Left lobe of liver (tissue), 2 donors: ENCODE measurements at regions not wholly inside any gene's neighbourhood (a gene's known extent, or its start where the extent isn't known, plus 50 kb on each side); places are given as distances from the start of the nearest gene placed in this dataset.
A peak's percentile ranks its signal among the peaks of the same experiment; 100 is the strongest.
"Not testable (repeated sequence)": the region's sequence is repeated elsewhere in the genome, so short reads cannot be mapped to it uniquely, and the experiment has no call there.

Experiments used
- ATAC-seq: fragments of 200-7000 bp; cut with Tn5 transposase; one replicate; pipeline ENCODE4 v1.9.1; 2020; ENCODE audit warnings: mild to moderate bottlenecking, moderate library complexity
- DNase-seq: peaks from one replicate; pipeline ENCODE4 v3.0.0-alpha.2; 2020; ENCODE audit warnings: low spot score
- donor health status: DM: no; HTN: no; CAD: no; lungs with moderate emphysema.
- donor health status: DM: no; HTN: yes; CAD: no.

DNA sequence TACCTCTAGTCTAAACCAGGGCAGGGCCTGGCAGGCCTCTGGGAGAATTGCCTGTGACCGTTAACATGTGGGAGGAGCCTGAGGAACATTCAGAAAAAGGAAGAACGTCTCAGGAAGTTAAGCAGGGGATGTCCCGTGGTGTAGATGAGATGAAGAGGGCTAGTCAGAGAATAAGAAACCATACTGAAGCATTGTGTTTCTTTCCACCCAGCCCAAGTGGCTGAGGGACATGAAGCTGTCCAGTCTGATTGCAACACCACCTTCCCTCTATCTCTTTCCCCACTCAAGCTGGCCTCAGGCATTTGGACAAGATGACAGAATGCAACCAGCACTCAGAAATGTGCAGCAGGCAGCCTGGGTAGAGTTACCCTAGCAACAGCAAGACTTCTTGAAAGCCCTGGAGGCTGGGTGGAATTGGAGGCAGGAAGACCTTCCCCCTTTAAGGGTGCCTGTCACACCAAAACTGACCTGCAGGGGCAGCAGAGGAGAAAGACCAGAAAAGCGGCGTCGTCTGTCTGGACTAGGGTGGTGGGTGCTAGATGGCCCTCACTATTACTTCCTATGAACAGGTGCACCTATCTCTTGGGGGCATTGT is 186.1 kb downstream of the UNC5CL start:
- DNase-seq: no peak
- peak; percentile 40 for ATAC-seq

DNA sequence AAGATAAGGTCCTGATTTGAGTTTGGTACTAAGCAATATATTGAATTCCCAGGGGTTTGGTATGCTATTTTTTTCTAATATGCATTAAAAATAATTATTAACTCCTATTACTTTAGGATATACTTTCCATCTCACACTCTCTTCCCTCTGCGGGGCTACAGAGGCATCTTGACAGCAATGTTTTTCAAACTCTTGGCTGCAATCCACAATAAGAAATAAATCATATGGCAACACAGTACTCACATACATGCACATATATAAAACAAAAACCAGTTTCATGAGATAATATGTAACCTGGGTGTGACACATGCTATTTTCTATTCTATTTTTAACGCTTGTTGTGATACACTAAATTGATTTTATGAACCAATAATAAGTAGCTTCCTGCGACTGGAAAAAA is 189.5 kb downstream of the UNC5CL start:
- ATAC-seq: no peak
- no peak for DNase-seq

DNA sequence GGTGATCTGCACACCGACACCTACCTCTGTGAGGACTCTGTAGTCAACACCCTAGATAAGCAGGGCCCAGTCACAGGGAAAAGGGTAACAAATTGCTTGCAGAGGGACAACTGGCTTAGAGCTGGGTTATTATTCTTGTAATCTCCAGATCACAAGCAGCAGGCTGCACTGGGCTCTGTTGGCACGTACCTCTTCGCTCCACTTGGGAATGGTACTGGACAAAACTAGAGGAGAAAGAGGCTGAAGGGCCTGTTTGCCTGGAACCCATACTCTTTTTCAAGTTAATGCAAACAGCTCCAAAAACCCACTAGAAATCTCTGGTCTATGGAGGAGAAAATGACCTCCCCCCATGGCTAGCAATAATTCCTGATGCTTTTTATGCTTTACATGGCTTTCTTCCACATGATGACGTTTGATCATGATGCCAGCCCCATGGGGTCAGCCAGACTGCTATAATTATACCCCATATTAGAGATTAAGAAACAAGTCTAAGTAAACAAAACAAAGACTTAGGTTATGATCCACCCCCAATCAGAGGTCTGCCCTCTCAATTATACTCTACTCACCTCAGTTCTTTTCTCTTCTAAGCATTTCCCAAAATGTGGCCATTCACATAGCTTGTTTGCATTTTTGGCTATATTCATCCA is 190.0 kb downstream of the UNC5CL start:
- ATAC-seq (no peak), DNase-seq (no peak)

DNA sequence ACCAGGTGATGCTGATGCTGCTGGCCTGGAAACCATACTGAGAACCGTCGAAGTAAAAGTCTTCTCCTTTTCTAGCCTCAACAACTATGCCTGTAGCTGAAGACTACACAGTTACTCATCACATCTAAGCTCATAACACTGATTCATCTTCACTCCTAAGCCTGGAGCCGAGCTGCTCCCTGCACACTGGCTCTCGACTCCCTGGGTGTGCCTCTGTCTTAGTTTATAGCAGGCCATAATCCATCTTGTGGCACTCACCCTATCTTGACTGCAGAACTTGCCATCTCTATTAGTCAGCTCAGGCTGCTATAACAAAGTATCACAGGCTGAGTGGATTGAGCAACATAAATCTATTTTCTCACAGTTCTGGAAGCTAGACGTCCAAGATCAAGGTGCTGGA is 191.0 kb downstream of the UNC5CL start:
- DNase-seq: no peak
- ATAC-seq: no peak

DNA sequence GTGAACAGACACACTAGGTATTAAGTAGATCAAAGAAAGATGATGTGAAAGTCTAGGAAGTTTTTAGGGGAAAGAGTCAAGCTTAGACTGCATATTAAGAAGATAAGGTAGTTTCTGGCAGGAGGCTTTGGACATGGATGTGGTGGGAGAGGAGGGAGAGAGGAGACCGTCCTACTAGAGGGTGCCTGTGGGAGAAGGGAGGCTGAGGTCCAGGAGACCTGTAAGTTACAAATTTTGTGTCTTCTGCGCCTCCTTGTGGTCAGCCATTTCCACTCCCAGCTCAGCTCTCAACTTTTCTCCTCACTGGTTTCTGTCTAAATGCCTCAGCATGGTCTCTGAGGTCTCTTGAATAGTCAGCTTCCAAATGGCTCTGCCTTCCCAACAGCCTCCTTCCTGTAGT is 193.5 kb downstream of the UNC5CL start:
- DNase-seq: peak; percentile 51
- peak; percentile 85 for ATAC-seq

DNA sequence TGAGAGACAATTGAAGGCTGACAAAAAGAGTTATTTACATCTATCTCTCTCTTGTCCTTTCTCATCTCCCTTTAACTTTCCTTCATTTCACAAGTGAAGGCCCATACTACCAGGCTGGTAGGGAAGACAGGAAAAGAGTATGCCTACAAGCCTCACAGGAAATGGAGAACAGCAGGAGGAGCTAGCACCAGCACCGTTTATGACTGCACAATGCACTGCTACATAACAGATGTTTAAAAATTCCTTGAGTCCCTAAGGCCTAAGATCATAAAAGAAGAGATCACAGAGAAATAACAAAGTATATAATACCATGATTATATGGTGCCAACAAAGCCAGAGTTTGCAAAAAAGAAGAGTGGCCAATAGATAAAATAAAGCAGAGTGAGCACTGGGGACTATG is 194.8 kb downstream of the UNC5CL start:
- ATAC-seq (no peak), DNase-seq (no peak)

DNA sequence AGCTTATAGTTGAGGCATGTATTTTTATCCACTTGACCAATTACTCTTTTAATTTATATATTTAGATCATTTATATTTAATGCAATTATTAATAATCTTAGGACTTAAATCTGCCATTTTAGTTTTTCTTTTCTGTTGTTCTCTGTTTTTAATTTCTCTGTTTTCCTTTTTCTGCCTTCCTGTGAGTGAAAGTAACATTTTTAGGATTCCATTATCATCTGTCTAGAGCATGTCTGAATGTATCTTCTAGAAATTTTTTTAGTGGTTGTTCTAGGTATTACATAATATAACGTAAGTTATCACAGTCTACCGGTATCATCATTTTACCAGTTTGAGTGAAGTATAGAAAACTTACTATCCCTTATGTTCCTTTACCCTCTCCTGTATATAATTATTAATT is 197.3 kb downstream of the UNC5CL start:
- ATAC-seq (no peak), DNase-seq (no peak)

DNA sequence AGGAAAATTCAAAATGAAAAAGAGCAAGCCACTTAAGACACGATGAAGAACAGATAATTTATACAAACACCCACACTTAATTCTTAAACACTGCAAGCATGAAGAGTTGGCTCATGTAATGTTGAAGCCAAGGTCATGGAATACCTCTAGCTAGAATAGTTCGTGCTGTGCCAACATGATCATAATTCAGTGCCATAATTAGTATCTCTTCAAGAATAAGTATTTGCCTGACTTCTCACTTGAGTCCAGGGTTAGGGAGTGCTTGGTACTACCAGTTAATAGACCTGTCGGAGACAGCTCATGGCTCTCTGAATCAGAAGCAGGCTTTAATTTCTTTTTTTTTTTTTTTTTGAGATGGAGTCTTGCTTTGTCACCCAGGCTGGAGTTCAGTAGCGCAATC is 206.3 kb downstream of the UNC5CL start:
- DNase-seq (no peak), ATAC-seq (no peak)

DNA sequence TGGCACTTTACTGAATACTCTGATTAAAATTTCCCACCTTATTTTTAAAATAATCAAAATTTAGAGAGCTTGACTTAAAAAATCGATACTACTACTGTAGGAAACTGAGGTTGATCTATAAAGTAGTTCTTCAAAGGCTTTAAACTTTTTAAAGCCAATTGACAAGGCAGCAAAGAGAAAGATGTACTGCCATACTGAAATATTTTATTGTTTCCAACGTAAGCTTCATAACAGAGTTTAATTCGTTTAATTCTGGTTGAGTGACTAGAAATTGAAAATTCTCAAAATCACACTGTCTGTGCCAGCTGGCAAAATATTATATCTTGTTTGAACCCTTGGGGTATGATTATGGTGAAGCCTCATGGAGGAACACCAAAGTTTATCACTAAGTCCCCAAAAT is 207.6 kb downstream of the UNC5CL start:
- DNase-seq (no peak), ATAC-seq (no peak)

DNA sequence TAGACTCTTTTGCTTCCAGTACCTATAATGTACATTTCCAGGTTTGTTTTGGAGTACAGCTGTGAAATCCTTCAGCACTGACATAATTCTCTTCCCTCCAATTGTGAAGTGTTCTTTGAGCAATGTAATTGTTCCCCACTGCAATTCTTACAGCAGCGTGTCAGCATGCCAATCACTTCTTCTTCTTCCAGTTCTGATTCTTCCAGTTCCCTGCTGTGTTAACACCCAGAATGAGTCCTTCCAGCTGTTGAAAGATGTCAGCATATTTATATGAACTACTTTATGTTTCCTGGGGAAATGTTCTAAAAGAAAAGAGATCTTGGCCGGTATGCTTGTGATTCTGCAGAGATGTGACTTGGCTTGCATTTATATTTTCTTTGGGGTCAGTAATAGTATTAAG is 213.9 kb downstream of the UNC5CL start:
- DNase-seq (no peak), ATAC-seq (no peak)

DNA sequence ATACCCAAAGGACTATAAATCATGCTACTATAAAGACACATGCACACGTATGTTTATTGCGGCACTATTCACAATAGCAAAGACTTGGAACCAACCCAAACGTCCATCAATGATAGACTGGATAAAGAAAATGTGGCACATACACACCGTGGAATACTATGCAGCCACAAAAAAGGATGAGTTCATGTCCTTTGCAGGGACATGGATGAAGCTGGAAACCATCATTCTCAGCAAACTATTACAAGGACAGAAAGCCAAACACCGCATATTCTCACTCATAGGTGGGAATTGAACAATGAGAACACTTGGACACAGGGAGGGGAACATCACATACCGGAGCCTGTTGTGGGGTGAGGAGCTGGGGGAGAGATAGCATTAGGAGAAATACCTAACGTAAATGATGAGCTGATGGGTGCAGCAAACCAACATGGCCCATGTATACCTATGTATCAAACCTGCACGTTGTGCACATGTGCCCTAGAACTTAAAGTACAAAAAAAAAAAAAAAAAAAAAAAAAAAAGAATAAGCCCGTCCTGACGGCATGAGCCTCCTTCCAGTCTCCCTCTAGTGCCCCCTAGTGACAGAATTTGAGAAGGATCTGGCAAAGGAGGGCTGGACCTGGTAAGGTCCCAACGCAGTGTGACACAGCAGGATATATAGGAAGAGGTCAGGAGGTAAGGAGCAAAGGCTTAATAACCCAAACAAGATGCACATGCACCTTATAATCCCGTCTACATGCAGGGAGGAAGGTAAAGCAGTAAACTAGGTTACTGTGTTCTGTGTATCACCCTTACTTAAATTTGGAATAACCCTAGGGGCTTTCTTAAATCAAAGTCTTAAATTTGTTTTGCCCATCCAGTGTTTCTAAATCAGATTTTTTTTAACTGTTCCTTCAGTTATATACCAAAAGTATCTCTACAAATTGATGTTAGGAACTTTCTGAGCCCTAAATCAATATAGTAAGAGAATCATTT is 214.8 kb downstream of the UNC5CL start:
- not testable (repeated sequence) for DNase-seq
- peak; percentile 88 for ATAC-seq

DNA sequence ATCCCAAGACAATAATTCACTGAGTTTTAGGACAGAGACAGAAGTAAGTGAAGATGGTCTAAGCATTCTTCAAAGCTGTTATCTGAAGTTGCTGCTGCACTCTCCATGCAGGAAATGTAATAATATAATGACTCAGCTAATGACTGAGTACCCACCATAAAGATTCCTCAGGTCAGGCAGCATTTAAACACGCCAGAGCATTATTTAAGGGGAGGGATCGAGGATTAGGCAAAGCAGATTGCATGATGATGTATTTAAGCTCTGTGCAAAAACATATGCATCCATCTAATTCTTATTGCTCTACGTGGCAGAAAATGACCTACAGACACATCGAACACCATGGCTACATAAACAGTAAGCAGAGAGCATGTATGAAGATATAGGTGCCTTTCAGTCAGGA is 216.4 kb downstream of the UNC5CL start:
- ATAC-seq: no peak

DNA sequence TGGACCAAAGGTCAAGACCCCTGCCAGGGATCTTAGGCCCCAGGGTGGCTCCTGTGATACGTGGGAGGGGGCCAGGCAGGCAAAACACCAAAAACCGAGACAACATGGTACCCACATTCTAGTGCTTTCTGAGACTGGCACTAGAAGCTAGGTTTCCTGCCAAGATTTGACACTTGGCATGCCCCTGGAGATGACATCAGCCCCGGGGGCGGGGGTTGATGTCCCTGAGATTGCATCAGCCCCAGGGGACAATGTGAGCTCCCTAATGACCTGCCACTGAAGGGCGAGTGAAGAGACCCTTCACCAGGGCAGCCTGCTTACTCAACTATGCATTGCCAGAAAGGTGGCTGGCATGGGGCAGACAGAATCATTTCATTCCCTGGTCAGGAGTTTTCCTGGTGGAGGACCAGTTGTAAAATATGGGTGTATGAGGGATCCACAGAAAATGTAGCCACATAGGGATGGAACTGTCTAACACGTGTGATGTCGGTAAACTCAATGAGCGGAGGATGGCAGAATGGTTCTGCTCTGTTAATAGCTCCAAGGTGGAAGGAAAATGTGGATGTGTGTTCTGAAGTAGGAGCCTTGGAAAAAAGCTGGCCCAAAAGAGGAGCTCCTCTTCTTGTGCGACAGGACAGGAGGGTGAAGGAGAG is 219.7 kb downstream of the UNC5CL start:
- DNase-seq (peak; percentile 74), ATAC-seq (peak; percentile 88)

More for the DNA sequence above, 216.4 kb downstream of the UNC5CL start:
- no peak for DNase-seq

DNA sequence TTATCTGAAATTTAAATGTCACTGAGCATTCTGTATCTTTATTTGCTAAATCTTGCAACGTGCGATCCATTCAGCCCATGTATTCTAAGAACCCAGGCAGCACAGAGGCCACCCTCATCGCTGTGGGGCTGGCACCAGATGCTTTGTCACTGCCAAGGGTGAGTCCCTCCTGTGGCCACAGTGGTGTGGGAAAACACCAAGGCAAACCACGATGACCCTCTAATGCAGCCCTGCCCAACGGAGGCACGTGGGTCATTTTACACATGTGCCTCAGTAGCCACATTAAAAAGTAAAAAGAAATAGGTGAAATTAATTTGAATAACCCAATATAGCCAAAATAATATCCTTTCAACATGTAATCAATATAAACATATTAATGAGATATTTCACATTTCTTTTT is 221.7 kb downstream of the UNC5CL start:
- no peak for DNase-seq
- no peak for ATAC-seq

DNA sequence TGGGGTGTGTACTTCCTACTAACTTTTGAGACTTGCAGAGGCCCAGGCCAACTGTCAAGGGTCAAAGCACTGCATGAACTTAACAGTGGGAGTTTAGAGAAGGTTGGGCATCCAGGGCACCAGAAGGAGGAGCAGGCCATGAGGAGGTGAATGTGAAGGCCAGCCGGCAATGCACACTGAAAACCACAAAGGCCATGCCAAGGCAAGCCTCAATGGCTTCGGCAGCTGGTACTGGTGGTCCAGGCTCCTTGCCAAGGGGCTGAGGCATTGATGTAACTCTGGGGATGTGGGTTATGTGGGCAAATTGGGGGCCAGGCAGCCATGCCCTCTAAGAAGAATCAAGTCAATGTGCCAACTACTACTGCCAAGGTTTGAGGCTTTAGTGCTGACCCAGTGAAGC is 222.4 kb downstream of the UNC5CL start:
- DNase-seq: no peak
- ATAC-seq: no peak

DNA sequence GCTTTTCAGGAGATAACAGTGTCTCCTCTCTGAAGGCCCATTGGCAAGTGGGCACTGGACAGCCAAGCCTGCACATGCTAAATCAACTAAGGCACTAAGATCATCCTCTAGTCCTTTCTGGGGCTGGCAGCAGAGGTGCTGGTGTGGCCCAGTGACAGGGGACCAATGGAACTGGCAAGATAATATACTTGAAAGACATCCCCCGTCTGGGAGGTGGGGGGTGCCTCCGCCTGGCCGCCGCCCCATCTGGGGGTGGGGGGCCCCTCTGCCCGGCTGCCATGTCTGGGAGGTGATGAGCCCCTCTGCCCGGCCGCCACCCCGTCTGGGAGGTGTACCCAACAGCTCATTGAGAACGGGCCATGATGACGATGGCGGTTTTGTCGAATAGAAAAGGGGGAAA is 223.3 kb downstream of the UNC5CL start:
- DNase-seq (no peak), ATAC-seq (no peak)

DNA sequence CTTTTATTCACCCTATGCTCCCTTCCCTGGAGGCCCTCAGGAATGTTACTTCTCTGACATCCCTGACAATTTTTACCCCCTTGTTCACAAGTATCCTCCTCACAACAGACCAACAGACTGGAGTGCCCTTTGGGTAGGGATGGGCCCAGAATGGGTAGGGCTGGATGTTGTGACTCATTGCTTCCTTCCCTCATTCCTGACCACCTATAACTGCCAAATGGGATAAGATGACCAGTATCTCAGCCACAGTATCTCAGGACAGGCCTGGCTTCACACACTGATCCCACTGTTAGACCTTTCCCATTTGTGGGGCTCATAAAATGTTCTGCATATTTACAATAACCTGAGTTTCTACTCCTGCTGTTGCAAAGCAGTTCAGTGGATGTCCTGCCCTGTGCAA is 223.0 kb upstream of the LRFN2 start:
- no peak for DNase-seq
- no peak for ATAC-seq

DNA sequence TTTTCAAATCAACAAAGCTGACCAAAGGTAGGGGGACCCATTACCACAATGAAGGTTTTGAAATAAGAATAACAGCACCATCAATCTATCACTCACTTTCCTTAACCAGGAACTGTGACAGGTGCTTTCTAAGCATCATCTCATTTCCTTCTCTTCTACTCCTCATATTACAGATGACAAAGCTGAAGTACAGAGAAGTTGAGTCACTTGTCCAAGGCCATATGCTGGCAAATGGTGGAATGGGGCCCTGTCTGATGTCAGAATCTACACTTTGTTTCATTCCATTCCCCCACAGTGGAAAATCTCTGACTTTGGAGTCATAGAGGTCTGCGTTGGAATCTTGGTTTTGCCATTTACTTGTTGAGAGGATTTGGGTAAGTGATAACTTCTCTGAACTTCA is 222.5 kb upstream of the LRFN2 start:
- DNase-seq (no peak), ATAC-seq (no peak)

DNA sequence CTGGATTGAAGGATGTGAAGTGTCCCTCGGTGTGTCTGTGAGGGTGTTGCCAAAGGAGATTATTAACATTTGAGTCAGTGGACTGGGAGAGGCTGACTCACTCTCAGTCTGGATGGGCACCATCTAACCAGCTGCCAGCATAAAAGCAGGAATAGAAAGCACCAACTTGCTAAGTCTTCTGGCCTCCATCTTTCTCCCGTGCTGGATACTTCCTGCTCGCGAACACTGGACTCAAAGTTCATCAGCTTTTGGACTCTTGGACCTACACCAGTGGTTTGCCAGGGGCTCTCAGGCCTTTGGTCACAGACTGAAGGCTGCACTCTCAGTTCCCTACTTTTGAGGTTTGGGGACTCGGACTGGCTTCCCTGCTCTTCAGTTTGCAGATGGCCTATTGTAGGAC is 220.3 kb upstream of the LRFN2 start:
- peak; percentile 51 for DNase-seq
- peak; percentile 49 for ATAC-seq

DNA sequence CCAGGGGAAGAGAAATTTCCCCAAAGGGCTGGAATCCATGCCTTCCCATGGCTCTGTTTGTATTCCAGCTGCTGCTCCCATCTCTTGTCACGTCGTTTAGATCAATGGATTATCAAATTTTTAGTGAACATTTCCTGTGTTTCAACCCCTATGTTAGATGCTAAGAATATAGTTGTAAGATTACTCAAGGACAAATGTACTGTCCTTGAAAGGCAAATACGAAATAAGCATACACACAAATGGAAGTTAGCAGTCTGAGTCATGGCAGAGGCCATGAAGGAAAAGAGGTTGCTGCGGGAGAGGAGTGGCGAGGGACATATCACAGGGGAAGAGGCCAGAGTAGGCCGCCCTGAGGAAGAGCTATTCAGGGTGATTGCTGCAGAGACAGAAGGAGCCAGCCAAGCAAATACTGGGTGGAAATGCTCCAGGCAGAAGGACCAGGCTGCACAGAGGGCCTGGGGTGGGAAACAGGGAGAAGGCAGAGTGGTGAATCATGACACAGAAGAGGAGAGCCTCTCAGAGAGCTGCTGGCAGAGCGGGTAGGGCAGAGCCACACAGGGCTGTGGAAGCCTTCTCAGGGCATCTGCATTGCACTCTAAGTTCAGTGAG is 219.2 kb upstream of the LRFN2 start:
- ATAC-seq: no peak
- no peak for DNase-seq

DNA sequence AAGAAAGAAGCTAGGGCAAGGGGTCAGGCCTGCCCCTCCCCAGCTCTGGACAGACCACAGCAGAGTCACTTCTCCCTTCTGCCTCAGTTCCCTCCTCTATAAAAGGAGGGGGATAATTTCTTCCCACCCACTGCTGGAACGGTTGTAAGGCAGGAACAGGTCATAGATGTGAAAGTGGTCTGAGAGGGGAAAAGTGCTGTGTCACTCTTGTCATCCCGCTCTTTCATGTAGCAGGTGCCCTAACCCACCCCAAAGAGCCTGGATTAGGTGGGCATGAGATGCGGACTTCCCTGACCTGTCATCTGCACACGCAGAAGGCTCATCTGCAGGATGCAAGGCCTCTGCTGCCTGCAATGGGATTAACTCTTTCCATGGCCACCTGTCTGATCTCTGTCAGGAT is 218.2 kb upstream of the LRFN2 start:
- DNase-seq: no peak

More for the DNA sequence above, 218.2 kb upstream of the LRFN2 start:
- ATAC-seq: no peak
